ENCODE measurements at regions not wholly inside any gene's neighbourhood (a gene's known extent, or its start where the extent isn't known, plus 50 kb on each side); places are given as distances from the start of the nearest gene placed in this dataset.
"Not testable (repeated sequence)": the region's sequence is repeated elsewhere in the genome, so short reads cannot be mapped to it uniquely, and the experiment has no call there.

DNA sequence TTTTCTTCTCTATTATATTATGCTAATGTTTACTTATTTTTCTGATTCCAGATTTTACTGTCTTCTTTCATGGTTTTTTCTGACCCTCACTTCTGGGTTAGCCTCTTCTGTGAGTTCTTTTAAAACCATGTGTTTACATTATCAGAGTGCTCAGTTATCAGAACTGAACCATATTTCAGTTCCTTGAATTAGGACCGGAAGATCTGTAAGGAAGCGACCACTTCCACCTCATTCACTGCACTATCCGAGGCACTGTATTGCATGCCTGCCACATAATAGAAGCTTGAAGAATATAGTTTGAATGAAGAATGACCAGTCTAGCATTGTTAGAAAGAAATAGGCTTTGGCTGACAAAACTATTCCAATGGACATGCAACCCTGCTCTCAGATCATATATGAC lies 281.0 kb upstream of the DEPDC1 start:
- no peak for DNase-seq
- Mint-ChIP-seq H3K4me1 (peaks cover 3% of the 10 kb centered on the region), H3K9me3 (peaks cover 10% of the 10 kb centered on the region), H3K36me3 (ENCODE audit: low read depth) (no peaks in the 10 kb centered on the region), H3K4me3 (no peak overlapping the region), H3K27ac (no peak overlapping the region), H3K27me3 (no peaks in the 10 kb centered on the region)
- intact Hi-C loops (cut with micrococcal nuclease): no loop called here

DNA sequence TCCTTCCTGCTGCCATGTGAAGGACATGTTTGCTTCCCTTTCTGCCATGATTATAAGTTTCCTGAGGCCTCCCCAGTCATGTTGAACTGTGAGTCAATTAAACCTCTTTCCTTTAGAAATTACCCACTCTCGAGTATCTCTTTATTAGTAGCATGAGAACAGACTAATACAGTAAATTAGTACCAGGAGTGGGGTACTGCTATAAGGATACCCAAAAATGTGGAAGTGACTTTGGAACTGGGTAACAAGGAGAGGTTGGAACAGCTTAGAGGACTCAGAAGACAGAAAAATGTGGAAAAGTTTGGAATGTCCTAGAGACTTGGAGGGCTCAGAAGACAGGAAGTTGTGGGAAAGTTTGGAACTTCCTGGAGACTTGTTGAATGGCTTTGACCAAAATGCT lies 283.0 kb upstream of the DEPDC1 start:
- H3K27me3 Mint-ChIP-seq; intact Hi-C loops (cut with micrococcal nuclease); H3K4me1 Mint-ChIP-seq; H3K4me3 Mint-ChIP-seq; DNase-seq; H3K9me3 Mint-ChIP-seq; H3K36me3 Mint-ChIP-seq (ENCODE audit: low read depth); H3K27ac Mint-ChIP-seq: not testable (repeated sequence)

DNA sequence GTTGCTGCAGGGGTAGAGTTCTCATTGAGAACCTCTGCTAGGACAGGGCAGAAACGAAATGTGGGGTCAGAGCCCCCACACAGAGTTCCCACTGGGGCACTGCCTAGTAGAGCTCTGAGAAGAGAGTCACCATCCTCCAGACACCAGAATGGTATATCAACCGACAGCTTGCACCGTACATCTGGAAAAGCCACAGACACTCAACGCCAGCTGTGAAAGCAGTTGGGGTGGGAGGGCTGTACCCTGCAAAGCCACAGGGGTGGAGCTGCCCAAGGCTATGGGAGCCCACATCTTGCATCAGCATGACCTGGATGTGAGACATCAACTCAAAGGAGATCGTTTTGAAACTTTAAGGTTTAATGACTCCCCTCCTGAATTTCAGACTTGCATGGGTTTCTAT lies 284.0 kb upstream of the DEPDC1 start:
- peaks cover 7% of the 10 kb centered on the region for H3K9me3 Mint-ChIP-seq
- no peak for DNase-seq
- intact Hi-C loops (cut with micrococcal nuclease): no loop called here
- H3K4me3 Mint-ChIP-seq: no peak overlapping the region
- no peaks in the 10 kb centered on the region for H3K36me3 Mint-ChIP-seq (ENCODE audit: low read depth)
- no peaks in the 10 kb centered on the region for H3K27me3 Mint-ChIP-seq
- peaks cover 3% of the 10 kb centered on the region for H3K4me1 Mint-ChIP-seq
- H3K27ac Mint-ChIP-seq: no peak overlapping the region

DNA sequence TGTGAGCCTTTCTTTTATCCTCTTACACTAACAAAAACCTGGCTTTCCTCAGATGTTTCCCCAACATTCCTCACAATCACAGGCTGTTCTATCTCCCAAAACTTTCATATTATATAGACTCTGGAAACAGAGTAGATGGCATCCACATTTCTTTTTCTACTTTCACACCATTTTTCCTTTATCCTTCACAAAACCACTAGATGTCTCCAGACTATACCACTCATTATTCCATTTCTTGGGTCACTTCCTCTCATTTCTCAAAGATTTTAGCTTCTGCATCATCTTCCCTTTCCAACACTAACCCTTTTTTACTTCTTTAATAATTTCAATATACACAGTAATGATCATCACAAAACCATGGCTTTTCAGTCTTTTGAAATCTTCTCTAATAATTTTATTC lies 286.0 kb upstream of the DEPDC1 start:
- Mint-ChIP-seq H3K4me3 (no peak overlapping the region), H3K27me3 (no peaks in the 10 kb centered on the region), H3K9me3 (peaks cover 7% of the 10 kb centered on the region), H3K4me1 (peaks cover under 1% of the 10 kb centered on the region), H3K36me3 (ENCODE audit: low read depth) (no peaks in the 10 kb centered on the region), H3K27ac (no peak overlapping the region)
- no peak for DNase-seq
- intact Hi-C loops (cut with micrococcal nuclease): no loop called here

DNA sequence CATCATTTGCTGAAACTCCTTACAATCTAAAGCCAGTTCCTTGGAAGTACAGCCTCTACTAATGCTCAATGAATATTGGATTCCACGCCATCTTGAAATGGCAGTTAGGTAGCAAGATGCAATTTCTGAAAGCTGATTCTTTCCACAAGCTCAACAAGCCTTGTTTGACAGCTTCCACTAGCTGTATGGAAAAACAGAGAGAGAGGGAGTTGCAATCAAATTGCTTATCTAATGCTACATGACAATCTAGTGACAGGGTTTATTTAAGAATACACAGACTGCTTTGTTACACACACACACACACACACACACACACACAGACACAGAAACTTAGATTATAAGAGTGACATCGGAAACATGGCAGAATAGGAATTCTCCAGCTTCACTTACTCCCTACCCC lies 288.4 kb upstream of the DEPDC1 start:
- no peak for DNase-seq
- Mint-ChIP-seq H3K36me3 (ENCODE audit: low read depth) (no peaks in the 10 kb centered on the region), H3K9me3 (no peaks in the 10 kb centered on the region), H3K27ac (no peak overlapping the region), H3K27me3 (no peaks in the 10 kb centered on the region), H3K4me3 (no peak overlapping the region), H3K4me1 (peaks cover 2% of the 10 kb centered on the region)
- intact Hi-C loops (cut with micrococcal nuclease): no loop called here

DNA sequence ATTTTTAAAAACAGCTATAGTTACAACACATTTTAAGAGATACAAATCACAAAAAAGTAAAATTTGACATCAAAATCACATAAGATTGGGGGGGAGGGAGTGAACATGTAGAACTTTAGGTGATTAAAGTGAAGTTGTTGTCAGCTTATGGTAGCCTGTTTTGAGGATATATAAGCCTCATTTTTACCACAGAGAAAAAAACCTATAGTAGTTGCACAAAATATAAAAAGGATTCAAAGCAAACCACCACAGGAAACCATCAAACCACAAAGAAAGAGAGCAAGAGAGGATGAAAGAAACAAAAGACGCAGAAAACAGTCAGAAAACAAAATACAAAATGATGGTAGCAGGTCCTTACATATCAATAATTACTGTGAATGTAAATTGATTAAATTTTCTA lies 291.9 kb upstream of the DEPDC1 start:
- H3K4me1 Mint-ChIP-seq: peaks cover 2% of the 10 kb centered on the region
- intact Hi-C loops (cut with micrococcal nuclease): no loop called here
- H3K9me3 Mint-ChIP-seq: no peaks in the 10 kb centered on the region
- no peaks in the 10 kb centered on the region for H3K27me3 Mint-ChIP-seq
- H3K4me3 Mint-ChIP-seq: no peak overlapping the region
- no peak for DNase-seq
- no peak overlapping the region for H3K27ac Mint-ChIP-seq
- H3K36me3 Mint-ChIP-seq (ENCODE audit: low read depth): no peaks in the 10 kb centered on the region

DNA sequence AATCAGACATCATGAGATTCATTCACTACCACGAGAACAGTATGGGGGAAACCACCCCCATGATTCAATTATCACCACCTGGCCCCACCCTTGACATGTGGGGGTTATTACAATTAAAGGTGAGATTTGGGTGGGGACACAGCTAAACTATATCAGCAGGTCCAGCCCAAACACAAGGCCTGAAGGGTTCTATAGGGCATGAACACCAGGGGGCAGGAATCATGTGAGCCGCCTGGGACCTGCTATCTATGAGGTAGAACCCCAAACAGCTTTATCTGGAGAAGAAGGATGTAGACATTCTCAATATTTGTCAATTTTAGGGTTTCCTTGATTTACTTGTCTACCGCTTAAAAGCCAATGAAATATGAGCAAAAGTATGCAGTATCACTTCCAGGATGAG lies 294.9 kb upstream of the DEPDC1 start:
- Mint-ChIP-seq H3K27ac (no peak overlapping the region), H3K27me3 (no peaks in the 10 kb centered on the region), H3K36me3 (ENCODE audit: low read depth) (no peaks in the 10 kb centered on the region), H3K4me1 (peaks cover 2% of the 10 kb centered on the region), H3K9me3 (peaks cover 3% of the 10 kb centered on the region), H3K4me3 (no peak overlapping the region)
- intact Hi-C loops (cut with micrococcal nuclease): no loop called here
- DNase-seq: no peak

DNA sequence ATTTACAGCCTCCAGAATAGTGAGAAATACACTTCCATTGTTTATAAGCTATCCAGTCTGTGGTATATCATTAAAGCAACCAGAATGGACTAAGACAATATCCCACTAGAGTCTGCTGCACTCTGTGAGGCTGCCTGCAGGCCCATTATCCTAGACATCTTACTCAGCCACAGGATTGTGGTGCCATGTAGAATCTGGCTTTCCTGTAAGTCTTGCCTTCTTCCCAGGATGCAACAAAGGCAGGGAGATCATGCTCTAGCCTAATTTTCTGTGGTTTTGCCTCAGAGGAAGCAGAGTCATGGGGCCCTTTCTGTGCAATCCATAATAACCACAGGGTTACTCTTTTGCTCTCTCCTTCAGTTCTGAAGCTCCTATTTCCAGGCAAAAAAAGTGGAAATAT lies 299.1 kb upstream of the DEPDC1 start:
- no peak for DNase-seq
- Mint-ChIP-seq H3K9me3 (peaks cover 6% of the 10 kb centered on the region), H3K27me3 (no peaks in the 10 kb centered on the region), H3K4me1 (no peaks in the 10 kb centered on the region), H3K36me3 (ENCODE audit: low read depth) (no peaks in the 10 kb centered on the region), H3K27ac (no peak overlapping the region), H3K4me3 (no peak overlapping the region)
- intact Hi-C loops (cut with micrococcal nuclease): no loop called here

DNA sequence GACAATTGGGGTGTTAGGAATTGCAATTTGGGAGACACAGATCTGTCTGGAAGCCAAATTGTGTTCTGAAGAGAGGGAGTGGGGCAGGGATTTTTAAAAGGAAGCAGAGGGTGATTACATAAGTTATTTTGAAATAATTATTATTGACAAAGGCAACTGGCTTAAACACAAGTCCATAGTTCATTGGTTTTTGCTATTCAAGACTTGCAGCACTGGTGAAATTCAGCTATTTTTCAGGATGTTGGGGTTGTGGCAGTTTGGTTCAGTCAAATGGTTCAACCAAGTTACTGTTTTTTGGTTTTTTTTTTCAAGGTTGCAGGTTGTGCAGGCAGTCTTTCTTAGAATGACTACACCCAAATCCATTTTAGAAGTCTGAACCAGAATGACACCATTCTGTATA lies 300.0 kb upstream of the DEPDC1 start:
- Mint-ChIP-seq H3K4me3 (no peak overlapping the region), H3K27me3 (no peaks in the 10 kb centered on the region), H3K9me3 (peaks cover 6% of the 10 kb centered on the region), H3K36me3 (ENCODE audit: low read depth) (no peaks in the 10 kb centered on the region), H3K27ac (no peak overlapping the region), H3K4me1 (no peaks in the 10 kb centered on the region)
- intact Hi-C loops (cut with micrococcal nuclease): no loop called here
- DNase-seq: no peak

DNA sequence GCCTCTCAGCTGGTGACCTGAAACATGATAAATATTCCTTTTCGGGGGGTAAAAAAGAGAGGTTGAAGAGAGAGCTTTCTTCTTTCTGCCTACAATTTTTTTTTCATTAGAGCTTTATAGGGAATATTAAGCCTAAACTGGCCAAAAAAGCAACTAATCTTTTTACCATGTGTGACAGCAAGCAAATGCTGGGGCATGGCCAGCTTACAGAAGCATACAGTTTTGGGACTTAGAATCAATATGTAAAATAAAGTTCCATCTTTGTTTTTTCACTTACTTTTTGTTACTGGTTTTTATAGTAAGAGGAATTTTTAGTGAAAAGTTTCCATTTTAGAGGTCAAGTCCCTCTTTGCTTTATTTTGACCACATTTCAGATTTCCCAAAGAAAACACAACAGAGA lies 301.2 kb upstream of the DEPDC1 start:
- intact Hi-C loops (cut with micrococcal nuclease): no loop called here
- no peak for DNase-seq
- peaks cover 6% of the 10 kb centered on the region for H3K9me3 Mint-ChIP-seq
- H3K4me3 Mint-ChIP-seq: no peak overlapping the region
- H3K4me1 Mint-ChIP-seq: no peaks in the 10 kb centered on the region
- no peaks in the 10 kb centered on the region for H3K27me3 Mint-ChIP-seq
- no peaks in the 10 kb centered on the region for H3K36me3 Mint-ChIP-seq (ENCODE audit: low read depth)
- no peak overlapping the region for H3K27ac Mint-ChIP-seq

DNA sequence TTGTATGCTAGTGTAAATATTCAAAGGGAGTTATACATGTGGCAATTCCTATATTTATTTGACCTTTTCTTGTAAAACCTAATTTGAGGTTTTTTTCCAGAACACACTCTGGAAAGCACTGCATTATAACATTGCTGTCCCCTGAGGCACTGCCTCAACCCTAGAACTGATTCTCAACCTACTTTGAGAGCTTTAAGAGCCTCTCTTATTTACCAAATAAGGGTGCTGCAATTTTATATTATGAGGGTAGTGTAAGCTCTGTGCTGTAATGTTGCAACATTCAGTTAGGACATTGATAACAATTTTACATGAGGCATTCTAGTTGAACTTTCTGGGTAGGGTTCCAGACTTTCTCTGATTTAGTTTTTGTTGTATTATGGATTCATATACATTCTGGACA lies 302.2 kb upstream of the DEPDC1 start:
- peaks cover 9% of the 10 kb centered on the region for H3K9me3 Mint-ChIP-seq
- H3K4me3 Mint-ChIP-seq: no peak overlapping the region
- H3K27ac Mint-ChIP-seq: no peak overlapping the region
- no peak for DNase-seq
- no peaks in the 10 kb centered on the region for H3K27me3 Mint-ChIP-seq
- intact Hi-C loops (cut with micrococcal nuclease): no loop called here
- H3K4me1 Mint-ChIP-seq: no peaks in the 10 kb centered on the region
- H3K36me3 Mint-ChIP-seq (ENCODE audit: low read depth): no peaks in the 10 kb centered on the region

DNA sequence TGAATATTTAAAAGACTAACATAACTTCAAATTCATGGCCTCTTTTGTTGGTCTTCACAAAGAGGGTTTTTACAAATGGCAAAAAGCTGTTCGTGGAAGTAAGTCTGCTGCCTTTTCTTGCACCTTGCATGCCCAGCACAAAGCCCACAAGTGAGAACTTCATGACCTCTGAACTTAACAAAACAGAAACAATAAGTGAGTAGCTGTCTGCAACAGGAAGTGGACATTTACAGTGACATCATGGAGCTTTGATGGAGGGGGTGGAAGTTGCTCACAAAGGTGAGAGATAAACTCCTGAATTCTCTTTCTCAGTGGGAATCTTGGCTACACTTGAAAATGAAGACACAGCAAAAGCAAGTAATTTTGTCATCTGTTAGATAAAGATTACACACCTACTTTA lies 303.3 kb upstream of the DEPDC1 start:
- H3K9me3 Mint-ChIP-seq: peaks cover 10% of the 10 kb centered on the region
- intact Hi-C loops (cut with micrococcal nuclease): no loop called here

DNA sequence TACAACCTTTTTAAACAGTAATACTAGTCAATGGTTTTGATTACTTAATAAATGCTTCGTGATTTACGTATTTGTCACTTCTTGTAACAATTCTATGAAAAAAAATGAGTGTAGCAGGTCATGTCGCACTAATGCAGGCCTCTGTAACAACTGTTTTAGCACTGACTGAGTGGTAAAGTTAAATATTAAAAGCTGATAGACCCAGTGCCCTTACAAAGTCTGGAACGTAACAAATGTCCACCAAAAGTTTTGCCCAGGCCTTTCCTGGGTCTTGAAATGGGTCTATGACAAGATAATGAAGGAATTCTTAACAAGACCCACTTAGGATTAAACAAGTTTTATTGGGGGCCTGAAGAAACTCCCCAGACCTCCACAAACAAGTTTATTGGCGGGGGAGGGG lies 304.6 kb upstream of the DEPDC1 start:
- no peaks in the 10 kb centered on the region for H3K36me3 Mint-ChIP-seq (ENCODE audit: low read depth)
- H3K27ac Mint-ChIP-seq: no peak overlapping the region
- no peak overlapping the region for H3K4me3 Mint-ChIP-seq
- H3K4me1 Mint-ChIP-seq: no peaks in the 10 kb centered on the region
- intact Hi-C loops (cut with micrococcal nuclease): no loop called here
- DNase-seq: no peak
- H3K9me3 Mint-ChIP-seq: peaks cover 7% of the 10 kb centered on the region
- H3K27me3 Mint-ChIP-seq: no peaks in the 10 kb centered on the region

More for the DNA sequence above, 303.3 kb upstream of the DEPDC1 start:
- Mint-ChIP-seq H3K27ac (no peak overlapping the region), H3K36me3 (ENCODE audit: low read depth) (no peaks in the 10 kb centered on the region), H3K27me3 (no peaks in the 10 kb centered on the region), H3K4me1 (no peaks in the 10 kb centered on the region), H3K4me3 (no peak overlapping the region)
- no peak for DNase-seq

DNA sequence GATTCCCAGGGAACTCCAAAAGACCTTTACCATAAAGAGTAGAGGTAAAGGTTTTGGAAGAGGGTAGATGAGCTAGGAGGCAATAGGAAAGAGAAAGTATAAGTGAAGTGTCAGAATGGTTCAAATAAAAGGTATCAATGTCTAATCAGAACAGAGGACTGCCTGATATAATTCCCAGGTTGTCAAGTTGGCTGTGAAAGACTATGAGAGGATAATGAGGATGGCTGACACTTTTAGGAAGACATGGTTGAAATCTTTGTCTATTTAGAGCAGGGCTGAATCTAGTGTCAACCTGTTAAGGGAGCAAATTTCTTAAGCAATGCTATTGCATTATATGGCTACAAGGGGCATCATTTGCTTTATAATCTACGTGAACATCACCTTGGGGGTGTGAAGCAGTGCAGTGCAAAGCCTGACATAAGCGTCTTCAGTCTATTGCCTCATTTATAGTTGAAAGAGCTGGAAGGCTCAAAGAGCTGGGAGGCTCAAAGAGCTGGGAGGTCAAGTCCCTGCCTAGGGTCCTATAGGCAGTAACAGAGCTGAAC lies 308.3 kb upstream of the DEPDC1 start:
- H3K36me3 Mint-ChIP-seq (ENCODE audit: low read depth): no peaks in the 10 kb centered on the region
- no peak for DNase-seq
- H3K27me3 Mint-ChIP-seq: no peaks in the 10 kb centered on the region
- peaks cover 5% of the 10 kb centered on the region for H3K9me3 Mint-ChIP-seq
- no peak overlapping the region for H3K27ac Mint-ChIP-seq
- intact Hi-C loops (cut with micrococcal nuclease): no loop called here
- no peak overlapping the region for H3K4me3 Mint-ChIP-seq
- H3K4me1 Mint-ChIP-seq: no peaks in the 10 kb centered on the region

DNA sequence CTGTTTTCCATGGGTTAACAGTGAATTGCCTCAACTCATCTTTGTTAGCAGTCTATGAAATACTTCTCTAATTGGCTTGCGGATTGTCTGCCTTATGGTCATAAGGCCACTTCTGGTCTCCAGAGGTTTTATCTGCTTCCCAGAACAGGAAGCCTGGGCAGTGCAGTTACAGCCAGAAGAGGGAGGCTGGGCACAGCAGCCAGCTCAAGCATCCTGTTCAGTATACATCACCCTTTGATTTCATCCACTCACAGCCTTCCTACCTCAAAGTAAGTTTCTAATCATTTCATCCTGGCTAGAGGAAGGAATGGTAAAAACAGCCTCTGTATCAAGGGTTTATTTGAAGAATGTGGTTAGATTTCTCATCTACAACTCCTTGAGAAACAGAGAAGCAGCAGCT lies 311.5 kb upstream of the DEPDC1 start:
- Mint-ChIP-seq H3K27me3 (no peaks in the 10 kb centered on the region), H3K4me1 (no peaks in the 10 kb centered on the region), H3K4me3 (no peak overlapping the region), H3K36me3 (ENCODE audit: low read depth) (no peaks in the 10 kb centered on the region), H3K9me3 (peaks cover 5% of the 10 kb centered on the region), H3K27ac (no peak overlapping the region)
- intact Hi-C loops (cut with micrococcal nuclease): no loop called here
- DNase-seq: no peak
